WTC11 (cell line): ENCODE measurements at regions not wholly inside any gene's neighbourhood (a gene's known extent, or its start where the extent isn't known, plus 50 kb on each side); places are given as distances from the start of the nearest gene placed in this dataset.
A peak's percentile ranks its signal among the peaks of the same experiment; 100 is the strongest.

Experiments
- ATAC-seq: fragments of 200-7000 bp; cut with Tn5 transposase; 2 replicates; pipeline ENCODE4 v1.10.0; 2021; ENCODE audit warnings: mild to moderate bottlenecking, moderate library complexity
- CTCF ChIA-PET: fragments of 300-600 bp; sonication (Branson Sonifier 250); formaldehyde crosslinking; loops from one replicate; lab custom pipeline; 2021; ENCODE audit warnings: antibody characterized with exemption; lab: Charles Lee
- POLR2A ChIA-PET: fragments of 350-600 bp; sonication (Branson Sonifier 250); formaldehyde crosslinking; loops from one replicate; lab custom pipeline; 2021; ENCODE audit warnings: antibody characterized with exemption; lab: Charles Lee
- DNase-seq: peaks from one replicate; pipeline ENCODE4 v3.0.0; 2021; ENCODE audit warnings: low spot score
- H3K27ac Mint-ChIP-seq: 2 replicates; pipeline ENCODE4 v1.8.0; 2021; ENCODE audit warnings: mixed read lengths
- H3K27me3 Mint-ChIP-seq: 2 replicates; pipeline ENCODE4 v1.8.0; 2021; ENCODE audit warnings: low read depth, mild to moderate bottlenecking, moderate library complexity, mixed read lengths
- H3K36me3 Mint-ChIP-seq: 2 replicates; pipeline ENCODE4 v1.8.0; 2021; ENCODE audit warnings: mixed read lengths
- H3K4me1 Mint-ChIP-seq: 2 replicates; pipeline ENCODE4 v1.8.0; 2022; ENCODE audit warnings: mixed read lengths
- H3K4me3 Mint-ChIP-seq: 2 replicates; pipeline ENCODE4 v1.8.0; 2021; ENCODE audit warnings: mild to moderate bottlenecking, moderate library complexity, mixed read lengths
- H3K9me3 Mint-ChIP-seq: 2 replicates; pipeline ENCODE4 v1.8.0; 2021; ENCODE audit warnings: mixed read lengths
- ATF1 ChIP-seq: sonication (generic); formaldehyde crosslinking; IDR thresholded peaks from 2 replicates; pipeline ENCODE4 v1.8.1; 2023; ENCODE audit warnings: mild to moderate bottlenecking, moderate library complexity, missing genetic modification reagents
- ELF4 ChIP-seq: sonication (generic); formaldehyde crosslinking; IDR thresholded peaks from 2 replicates; pipeline ENCODE4 v1.8.1; 2022; ENCODE audit warnings: low read depth, mild to moderate bottlenecking, moderate library complexity, missing genetic modification reagents
- EMX1 ChIP-seq: fragments of 250-450 bp; sonication (Bioruptor Pico); IDR thresholded peaks from 2 replicates; pipeline ENCODE4 v1.8.0; 2021; ENCODE audit warnings: mild to moderate bottlenecking
- HMGA2 ChIP-seq: fragments of 250-450 bp; sonication (Bioruptor Pico); IDR thresholded peaks from 2 replicates; pipeline ENCODE4 v1.4.0; 2021; ENCODE audit warnings: mild to moderate bottlenecking, moderate library complexity
- IRF2 ChIP-seq: sonication (generic); formaldehyde crosslinking; IDR thresholded peaks from 2 replicates; pipeline ENCODE4 v1.8.0; 2022; ENCODE audit warnings: low read depth, missing genetic modification reagents, borderline replicate concordance
- OVOL2 ChIP-seq: fragments of 250-450 bp; sonication (Bioruptor Pico); IDR thresholded peaks from 2 replicates; pipeline ENCODE4 v1.9.0; 2021; ENCODE audit warnings: mild to moderate bottlenecking, borderline replicate concordance
- SOX15 ChIP-seq: fragments of 250-450 bp; sonication (Bioruptor Pico); IDR thresholded peaks from 2 replicates; pipeline ENCODE4 v1.9.0; 2021; ENCODE audit warnings: mild to moderate bottlenecking
- TP53 ChIP-seq: sonication (generic); formaldehyde crosslinking; IDR thresholded peaks from 2 replicates; pipeline ENCODE4 v1.8.1; 2023; ENCODE audit warnings: mild to moderate bottlenecking, missing genetic modification reagents
- ZNF121 ChIP-seq: sonication (generic); formaldehyde crosslinking; IDR thresholded peaks from 2 replicates; pipeline ENCODE4 v1.8.0; 2023; ENCODE audit warnings: missing genetic modification reagents
- ZNF138 ChIP-seq: sonication (generic); formaldehyde crosslinking; conservative IDR thresholded peaks from 2 replicates; pipeline ENCODE4 v1.8.1; 2022; ENCODE audit warnings: mild to moderate bottlenecking, moderate library complexity, missing genetic modification reagents
- ZNF396 ChIP-seq: fragments of 250-450 bp; sonication (Bioruptor Pico); IDR thresholded peaks from 2 replicates; pipeline ENCODE4 v1.8.0; 2021; ENCODE audit warnings: mild to moderate bottlenecking, moderate library complexity, borderline replicate concordance
- TF ChIP-seq, protein P1 (sequence below): sonication (generic); formaldehyde crosslinking; conservative IDR thresholded peaks from 2 replicates; pipeline ENCODE4 v1.8.1; 2022; ENCODE audit warnings: mild to moderate bottlenecking, missing genetic modification reagents
- TF ChIP-seq, protein P2 (sequence below): sonication (generic); formaldehyde crosslinking; IDR thresholded peaks from 2 replicates; pipeline ENCODE4 v1.8.0; 2022; ENCODE audit warnings: mild to moderate bottlenecking, missing genetic modification reagents
- TF ChIP-seq, protein P3 (sequence below): sonication (generic); formaldehyde crosslinking; IDR thresholded peaks from 2 replicates; pipeline ENCODE4 v1.8.1; 2023; ENCODE audit warnings: mild to moderate bottlenecking, moderate library complexity, missing genetic modification reagents
- TF ChIP-seq, protein P4 (sequence below): sonication (generic); formaldehyde crosslinking; IDR thresholded peaks from 2 replicates; pipeline ENCODE4 v1.8.0; 2023; ENCODE audit warnings: missing genetic modification reagents

DNA sequence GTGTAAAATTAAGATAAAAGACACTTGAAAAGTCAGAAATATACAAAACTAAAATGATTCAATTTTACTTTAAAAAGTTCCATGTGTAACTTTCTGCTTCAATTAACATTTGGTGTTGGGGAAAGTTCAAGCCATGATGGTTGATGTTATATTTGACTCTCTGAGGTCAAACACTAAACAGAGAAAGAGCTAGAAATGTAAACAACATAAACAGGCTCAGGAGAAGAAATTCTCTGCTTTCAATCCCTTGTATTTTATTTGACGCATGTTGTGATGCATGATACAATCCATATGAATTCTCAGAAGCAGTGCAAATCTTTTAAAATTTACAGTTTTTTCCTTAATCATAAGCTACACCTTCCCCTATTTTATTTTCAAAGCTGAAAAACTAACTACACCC lies 822.4 kb downstream of the PCDH18 start:
- ATAC-seq (no peak), DNase-seq (no peak)
- POLR2A ChIA-PET, result no interaction called here
- TF ChIP-seq, protein P1, sequence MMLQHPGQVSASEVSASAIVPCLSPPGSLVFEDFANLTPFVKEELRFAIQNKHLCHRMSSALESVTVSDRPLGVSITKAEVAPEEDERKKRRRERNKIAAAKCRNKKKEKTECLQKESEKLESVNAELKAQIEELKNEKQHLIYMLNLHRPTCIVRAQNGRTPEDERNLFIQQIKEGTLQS (CRISPR knock-in tag), result no peak
- no peak for TF ChIP-seq ATF1 (CRISPR knock-in tag)
- TF ChIP-seq, all 79 proteins: peak for 0
- CTCF ChIA-PET, result no interaction called here
- Mint-ChIP-seq H3K36me3 (no peaks in the 10 kb centered on the region), H3K27ac (no peak overlapping the region), H3K4me3 (no peak overlapping the region), H3K4me1 (no peaks in the 10 kb centered on the region), H3K9me3 (no peaks in the 10 kb centered on the region), H3K27me3 (no peaks in the 10 kb centered on the region)

DNA sequence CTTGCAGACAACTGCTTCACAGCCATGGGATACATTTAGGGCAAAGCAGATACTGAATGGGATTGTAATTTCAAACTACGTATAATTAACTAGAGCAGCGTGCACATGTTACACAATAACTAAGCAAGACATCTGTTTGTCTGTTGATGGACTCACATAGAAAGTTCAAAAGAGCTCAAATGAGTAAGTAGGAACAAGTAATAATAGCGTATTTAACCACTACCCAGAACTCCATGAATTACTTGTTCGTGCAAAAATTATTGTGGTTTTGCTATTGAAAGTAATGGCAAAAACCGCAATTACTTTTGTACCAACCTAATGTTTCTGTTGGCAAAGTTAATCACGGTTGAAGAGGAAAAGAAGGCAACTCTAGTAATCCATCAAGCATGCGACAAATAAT lies 825.4 kb downstream of the PCDH18 start:
- Mint-ChIP-seq H3K4me1 (no peaks in the 10 kb centered on the region), H3K27me3 (no peaks in the 10 kb centered on the region), H3K27ac (no peak overlapping the region), H3K4me3 (no peak overlapping the region), H3K9me3 (no peaks in the 10 kb centered on the region), H3K36me3 (no peaks in the 10 kb centered on the region)
- TF ChIP-seq, protein P2, sequence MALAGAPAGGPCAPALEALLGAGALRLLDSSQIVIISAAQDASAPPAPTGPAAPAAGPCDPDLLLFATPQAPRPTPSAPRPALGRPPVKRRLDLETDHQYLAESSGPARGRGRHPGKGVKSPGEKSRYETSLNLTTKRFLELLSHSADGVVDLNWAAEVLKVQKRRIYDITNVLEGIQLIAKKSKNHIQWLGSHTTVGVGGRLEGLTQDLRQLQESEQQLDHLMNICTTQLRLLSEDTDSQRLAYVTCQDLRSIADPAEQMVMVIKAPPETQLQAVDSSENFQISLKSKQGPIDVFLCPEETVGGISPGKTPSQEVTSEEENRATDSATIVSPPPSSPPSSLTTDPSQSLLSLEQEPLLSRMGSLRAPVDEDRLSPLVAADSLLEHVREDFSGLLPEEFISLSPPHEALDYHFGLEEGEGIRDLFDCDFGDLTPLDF (CRISPR knock-in tag), result no peak
- TF ChIP-seq EMX1 (no peak), HMGA2 (CRISPR knock-in tag) (no peak), TP53 (no peak), ZNF396 (CRISPR knock-in tag) (no peak), OVOL2 (no peak), SOX15 (no peak), IRF2 (CRISPR knock-in tag) (no peak), ZNF121 (CRISPR knock-in tag) (no peak)
- TF ChIP-seq, protein P3, sequence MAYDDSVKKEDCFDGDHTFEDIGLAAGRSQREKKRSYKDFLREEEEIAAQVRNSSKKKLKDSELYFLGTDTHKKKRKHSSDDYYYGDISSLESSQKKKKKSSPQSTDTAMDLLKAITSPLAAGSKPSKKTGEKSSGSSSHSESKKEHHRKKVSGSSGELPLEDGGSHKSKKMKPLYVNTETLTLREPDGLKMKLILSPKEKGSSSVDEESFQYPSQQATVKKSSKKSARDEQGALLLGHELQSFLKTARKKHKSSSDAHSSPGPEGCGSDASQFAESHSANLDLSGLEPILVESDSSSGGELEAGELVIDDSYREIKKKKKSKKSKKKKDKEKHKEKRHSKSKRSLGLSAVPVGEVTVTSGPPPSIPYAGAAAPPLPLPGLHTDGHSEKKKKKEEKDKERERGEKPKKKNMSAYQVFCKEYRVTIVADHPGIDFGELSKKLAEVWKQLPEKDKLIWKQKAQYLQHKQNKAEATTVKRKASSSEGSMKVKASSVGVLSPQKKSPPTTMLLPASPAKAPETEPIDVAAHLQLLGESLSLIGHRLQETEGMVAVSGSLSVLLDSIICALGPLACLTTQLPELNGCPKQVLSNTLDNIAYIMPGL (CRISPR knock-in tag), result no peak
- TF ChIP-seq, protein P4, sequence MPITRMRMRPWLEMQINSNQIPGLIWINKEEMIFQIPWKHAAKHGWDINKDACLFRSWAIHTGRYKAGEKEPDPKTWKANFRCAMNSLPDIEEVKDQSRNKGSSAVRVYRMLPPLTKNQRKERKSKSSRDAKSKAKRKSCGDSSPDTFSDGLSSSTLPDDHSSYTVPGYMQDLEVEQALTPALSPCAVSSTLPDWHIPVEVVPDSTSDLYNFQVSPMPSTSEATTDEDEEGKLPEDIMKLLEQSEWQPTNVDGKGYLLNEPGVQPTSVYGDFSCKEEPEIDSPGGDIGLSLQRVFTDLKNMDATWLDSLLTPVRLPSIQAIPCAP (CRISPR knock-in tag), result no peak
- CTCF ChIA-PET, result no interaction called here
- POLR2A ChIA-PET, result no interaction called here
- no peak for ATAC-seq
- no peak for DNase-seq

DNA sequence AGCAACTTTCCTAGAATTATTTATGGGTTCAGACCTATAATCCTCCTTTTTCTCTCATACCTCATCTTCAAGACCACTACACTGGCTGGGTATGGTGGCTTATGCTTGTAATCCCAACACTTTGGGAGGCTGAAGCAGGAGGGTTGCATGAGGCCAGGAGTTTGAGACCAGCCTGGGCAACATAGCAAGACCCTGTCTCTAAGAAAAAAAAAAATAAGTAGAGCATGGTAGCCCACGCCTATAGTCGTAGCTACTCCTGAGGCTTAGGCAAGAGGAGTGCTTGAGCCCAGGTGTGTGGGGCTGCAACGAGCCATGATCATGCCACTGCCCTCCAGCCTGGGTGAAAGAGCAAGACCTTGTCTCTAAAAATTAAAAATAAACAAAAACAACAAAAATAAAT lies 832.4 kb downstream of the PCDH18 start:
- Mint-ChIP-seq H3K36me3 (no peaks in the 10 kb centered on the region; the same call in 1 of the 2 replicates), H3K4me1 (no peaks in the 10 kb centered on the region), H3K27ac (no peak overlapping the region), H3K4me3 (no peak overlapping the region), H3K27me3 (no peaks in the 10 kb centered on the region), H3K9me3 (peaks cover 10% of the 10 kb centered on the region; the same call in 1 of the 2 replicates)
- TF ChIP-seq ZNF121 (CRISPR knock-in tag) (peak; percentile 74; the same call in 1 of the 2 replicates), ELF4 (CRISPR knock-in tag) (no peak)
- ChIA-PET POLR2A (no interaction called here), CTCF (no interaction called here)
- ATAC-seq (no peak), DNase-seq (no peak)

DNA sequence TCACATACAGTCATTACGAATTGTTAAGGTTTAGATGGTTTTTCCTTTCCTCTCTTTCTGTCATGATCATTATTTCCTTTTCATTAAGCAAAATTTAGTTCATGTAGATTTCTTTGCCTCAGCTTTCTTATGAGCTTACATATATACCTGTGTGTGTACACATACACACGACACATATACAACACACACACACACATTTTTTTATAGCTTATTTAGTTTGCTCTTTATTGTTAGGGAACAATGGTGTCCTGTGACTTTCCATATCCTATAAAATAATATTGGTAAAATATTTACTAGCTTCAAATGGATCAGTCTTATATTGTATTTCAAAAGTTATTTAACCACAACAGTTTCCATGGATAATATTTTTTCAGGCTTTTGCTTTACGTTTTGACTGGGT lies 840.7 kb downstream of the PCDH18 start:
- H3K4me1 Mint-ChIP-seq, result peaks cover 34% of the 10 kb centered on the region
- POLR2A ChIA-PET, result no interaction called here
- H3K4me3 Mint-ChIP-seq, result no peak overlapping the region
- H3K9me3 Mint-ChIP-seq, result peaks cover 21% of the 10 kb centered on the region
- DNase-seq (no peak), ATAC-seq (no peak)
- H3K27me3 Mint-ChIP-seq, result no peaks in the 10 kb centered on the region
- CTCF ChIA-PET, result interaction anchor here (1.5 kb wide), 1 partner anchor 172 kb away, joined by 5 read pairs; no protein-coding TSS in a partner anchor
- H3K27ac Mint-ChIP-seq, result no peak overlapping the region
- TF ChIP-seq ZNF138, result no peak
- TF ChIP-seq, all 79 proteins: peak for 0
- no peaks in the 10 kb centered on the region; the same call in 1 of the 2 replicates for H3K36me3 Mint-ChIP-seq
